ENCODE measurements at regions not wholly inside any gene's neighbourhood (a gene's known extent, or its start where the extent isn't known, plus 50 kb on each side); places are given as distances from the start of the nearest gene placed in this dataset.

DNA sequence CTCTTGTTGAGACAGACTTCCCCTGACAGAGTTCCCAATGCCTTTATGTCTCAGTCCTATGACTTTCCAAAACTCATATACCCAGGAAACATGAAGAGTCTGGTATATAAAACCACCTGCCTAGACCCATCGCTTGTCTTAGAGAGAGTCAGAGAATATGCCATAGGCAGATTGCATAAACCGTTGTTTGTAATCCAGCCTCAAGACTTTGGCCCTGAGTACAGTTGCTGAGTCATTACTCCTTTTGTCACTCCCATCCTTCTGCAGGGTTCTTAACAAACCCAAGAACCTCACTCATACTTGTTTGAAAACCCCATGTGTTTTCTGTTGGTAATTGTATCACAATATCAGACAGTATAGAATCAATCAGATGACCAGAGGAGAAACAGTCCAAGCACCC is 616.3 kb downstream of the SLCO4C1 start:
- H2AK5ac ChIP-seq (ENCODE audit: insufficient read length, low read length): no peak overlapping the region
- H3K27ac Mint-ChIP-seq: no peak overlapping the region
- H3K4me2 ChIP-seq (ENCODE audit: insufficient read depth, insufficient read length, low read length): no peak overlapping the region
- peaks cover 11% of the 10 kb centered on the region in 2 experiments for H3K4me1 Mint-ChIP-seq
- H3K14ac ChIP-seq (ENCODE audit: insufficient read depth, low read length): no peak overlapping the region
- H2AFZ ChIP-seq (ENCODE audit: low read length): no peak overlapping the region
- H3K4me3 Mint-ChIP-seq: no peak overlapping the region
- peaks cover 3% of the 10 kb centered on the region for H3K27me3 Mint-ChIP-seq (ENCODE audit: low read depth)
- no peak overlapping the region for H3K9ac ChIP-seq (ENCODE audit: extremely low read depth, insufficient read length, low read length)
- H4K5ac ChIP-seq (ENCODE audit: insufficient read length, low read depth, low read length): no peak overlapping the region
- TF ChIP-seq, protein P1, sequence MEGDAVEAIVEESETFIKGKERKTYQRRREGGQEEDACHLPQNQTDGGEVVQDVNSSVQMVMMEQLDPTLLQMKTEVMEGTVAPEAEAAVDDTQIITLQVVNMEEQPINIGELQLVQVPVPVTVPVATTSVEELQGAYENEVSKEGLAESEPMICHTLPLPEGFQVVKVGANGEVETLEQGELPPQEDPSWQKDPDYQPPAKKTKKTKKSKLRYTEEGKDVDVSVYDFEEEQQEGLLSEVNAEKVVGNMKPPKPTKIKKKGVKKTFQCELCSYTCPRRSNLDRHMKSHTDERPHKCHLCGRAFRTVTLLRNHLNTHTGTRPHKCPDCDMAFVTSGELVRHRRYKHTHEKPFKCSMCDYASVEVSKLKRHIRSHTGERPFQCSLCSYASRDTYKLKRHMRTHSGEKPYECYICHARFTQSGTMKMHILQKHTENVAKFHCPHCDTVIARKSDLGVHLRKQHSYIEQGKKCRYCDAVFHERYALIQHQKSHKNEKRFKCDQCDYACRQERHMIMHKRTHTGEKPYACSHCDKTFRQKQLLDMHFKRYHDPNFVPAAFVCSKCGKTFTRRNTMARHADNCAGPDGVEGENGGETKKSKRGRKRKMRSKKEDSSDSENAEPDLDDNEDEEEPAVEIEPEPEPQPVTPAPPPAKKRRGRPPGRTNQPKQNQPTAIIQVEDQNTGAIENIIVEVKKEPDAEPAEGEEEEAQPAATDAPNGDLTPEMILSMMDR (conservative IDR thresholded peaks at IDR 0.05): no peak
- DNase-seq: no peak
- H3K23me2 ChIP-seq (ENCODE audit: insufficient read length, low read depth, low read length, poor library complexity, severe bottlenecking): no peaks in the 10 kb centered on the region
- no peak overlapping the region for H3K18ac ChIP-seq (ENCODE audit: insufficient read length, low read depth, low read length)
- no peak overlapping the region for H3T11ph ChIP-seq (ENCODE audit: low read length)
- H3K4me1 ChIP-seq (ENCODE audit: insufficient read depth, low read length): peaks cover 5% of the 10 kb centered on the region; the same call in 1 of the 2 replicates
- H4K91ac ChIP-seq (ENCODE audit: insufficient read length, low read depth, low read length): no peak overlapping the region
- no peak overlapping the region for H2BK12ac ChIP-seq (ENCODE audit: insufficient read length, low read depth, low read length)
- H3K36me3 Mint-ChIP-seq (ENCODE audit: insufficient read depth in 1 of 3, low read depth in 3 of 3): no peaks in the 10 kb centered on the region; a peak in 1 of 7 replicates
- no peaks in the 10 kb centered on the region for H3K9me3 ChIP-seq (ENCODE audit: control insufficient read depth, low read depth, low read length)
- no peak overlapping the region for H2BK5ac ChIP-seq (ENCODE audit: insufficient read length, low read length)
- H4K20me1 ChIP-seq (ENCODE audit: control insufficient read depth, insufficient read depth, insufficient read length): no peaks in the 10 kb centered on the region
- no peaks in the 10 kb centered on the region for H3K79me1 ChIP-seq (ENCODE audit: insufficient read depth, low read depth, low read length, poor library complexity, severe bottlenecking)
- no CpG with 5 or more reads among the region's 2 CpGs for WGBS (ENCODE audit: extremely low coverage, insufficient read length, low lambda C conversion rate)
- no peak overlapping the region for H2BK15ac ChIP-seq (ENCODE audit: low read depth, low read length)
- H3K9me3 Mint-ChIP-seq: no peaks in the 10 kb centered on the region
- no peak overlapping the region for H3K56ac ChIP-seq (ENCODE audit: insufficient read length, low read depth, low read length)
- H3K4ac ChIP-seq (ENCODE audit: low read depth, low read length): no peak overlapping the region
- H3K27me3 ChIP-seq (ENCODE audit: insufficient read depth, low read length): no peaks in the 10 kb centered on the region
- no peak overlapping the region for H4K8ac ChIP-seq (replicated peaks; ENCODE audit: insufficient read length, low read depth, low read length)
- H3K23ac ChIP-seq (ENCODE audit: insufficient read length, low read depth, low read length): no peak overlapping the region
- H2BK120ac ChIP-seq (ENCODE audit: low read depth, low read length, poor library complexity, severe bottlenecking): no peak overlapping the region
- no peak overlapping the region for H2BK20ac ChIP-seq (ENCODE audit: low read depth, low read length, poor library complexity, severe bottlenecking)
- no peak overlapping the region for H3K27ac ChIP-seq (ENCODE audit: insufficient read length, low read depth, low read length)
- no peaks in the 10 kb centered on the region for H3K79me2 ChIP-seq (ENCODE audit: insufficient read depth, low read length)

Measured in H9 (cell line).